SHP77 treated with DMSO at 0.1 percent for 48 hours (cell line): ENCODE measurements at regions not wholly inside any gene's neighbourhood (a gene's known extent, or its start where the extent isn't known, plus 50 kb on each side); places are given as distances from the start of the nearest gene placed in this dataset.
"Not testable (repeated sequence)": the region's sequence is repeated elsewhere in the genome, so short reads cannot be mapped to it uniquely, and the experiment has no call there.

ENCODE experiments used
- DNase-seq: peaks from one replicate; lab custom pipeline; 2025; lab: John Stamatoyannopoulos, UW

GRCh38 chr17:83192161-83192788 lies 112.9 kb downstream of the METRNL start:
- DNase-seq = no peak

GRCh38 chr17:83192789-83193335 lies 113.5 kb downstream of the METRNL start:
- not testable (repeated sequence) for DNase-seq

DNA sequence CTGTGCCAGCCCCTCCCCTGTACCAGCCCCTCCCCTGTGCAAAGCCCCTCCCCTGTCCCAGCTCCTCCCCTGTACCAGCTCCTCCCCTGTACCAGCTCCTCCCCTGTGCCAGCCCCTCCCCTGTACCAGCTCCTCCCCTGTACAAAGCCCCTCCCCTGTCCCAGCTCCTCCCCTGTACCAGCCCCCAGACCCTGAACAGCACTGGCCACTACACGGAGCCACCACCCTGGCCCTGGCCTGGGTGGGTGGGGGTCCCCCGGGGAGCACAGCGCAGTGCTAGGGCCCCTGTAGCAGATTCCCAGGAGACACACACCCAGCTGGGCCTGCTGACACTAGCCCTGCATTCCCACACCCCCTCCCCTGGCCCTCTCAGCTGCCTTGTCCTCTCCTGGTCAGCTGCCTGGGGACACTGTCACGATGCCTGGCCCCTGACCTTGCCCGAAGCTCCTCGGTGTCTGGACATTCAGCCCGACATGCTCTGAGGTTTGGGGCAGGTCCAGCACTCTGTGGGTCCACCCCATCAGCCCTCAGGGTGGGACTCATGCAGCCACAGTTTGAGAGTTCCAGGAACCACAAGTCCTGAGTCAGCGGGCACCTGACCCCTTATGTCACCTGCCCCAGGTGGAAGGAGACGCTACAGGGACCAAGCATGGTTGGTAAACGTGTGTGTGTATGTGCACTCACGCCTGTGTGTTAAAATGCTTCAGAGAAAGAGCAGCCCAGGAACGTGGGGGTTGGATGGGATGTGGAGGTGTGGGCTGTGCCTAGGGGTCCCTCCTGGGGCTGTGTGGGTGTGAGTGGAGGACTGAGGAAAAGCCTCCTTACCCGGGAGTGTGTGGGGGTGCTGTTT lies 114.2 kb downstream of the METRNL start:
- no peak for DNase-seq

GRCh38 chr17:83194186-83194561 lies 114.8 kb downstream of the METRNL start:
- no peak for DNase-seq

DNA sequence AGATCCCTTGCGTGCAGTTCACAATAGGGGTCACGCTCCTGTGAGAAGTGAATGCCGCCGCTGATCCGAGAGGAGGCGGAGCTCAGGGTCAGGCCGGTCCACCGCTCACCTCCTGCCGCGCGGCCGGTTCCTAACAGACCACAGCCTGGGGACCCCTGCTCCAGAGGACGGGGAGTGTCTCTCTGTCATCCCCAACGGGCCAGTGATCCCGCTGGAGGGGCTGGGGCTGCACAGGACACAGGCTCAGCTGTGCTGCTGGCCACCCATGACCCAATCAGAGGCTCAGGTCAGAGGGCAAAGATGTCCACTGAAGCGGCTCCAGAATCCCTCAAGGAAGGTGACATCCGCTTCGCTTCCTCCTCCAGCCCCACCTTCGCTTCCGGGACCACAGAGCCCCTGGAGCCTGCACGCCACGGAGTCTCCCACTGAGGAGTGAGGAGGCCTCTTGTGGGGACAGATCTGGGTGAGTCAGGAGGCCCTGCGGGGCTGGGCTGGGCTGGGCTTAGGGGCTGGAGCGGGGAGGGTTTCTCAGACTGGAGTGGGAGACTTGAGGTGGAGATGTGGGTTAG lies 115.4 kb downstream of the METRNL start:
- DNase-seq = no peak

DNA sequence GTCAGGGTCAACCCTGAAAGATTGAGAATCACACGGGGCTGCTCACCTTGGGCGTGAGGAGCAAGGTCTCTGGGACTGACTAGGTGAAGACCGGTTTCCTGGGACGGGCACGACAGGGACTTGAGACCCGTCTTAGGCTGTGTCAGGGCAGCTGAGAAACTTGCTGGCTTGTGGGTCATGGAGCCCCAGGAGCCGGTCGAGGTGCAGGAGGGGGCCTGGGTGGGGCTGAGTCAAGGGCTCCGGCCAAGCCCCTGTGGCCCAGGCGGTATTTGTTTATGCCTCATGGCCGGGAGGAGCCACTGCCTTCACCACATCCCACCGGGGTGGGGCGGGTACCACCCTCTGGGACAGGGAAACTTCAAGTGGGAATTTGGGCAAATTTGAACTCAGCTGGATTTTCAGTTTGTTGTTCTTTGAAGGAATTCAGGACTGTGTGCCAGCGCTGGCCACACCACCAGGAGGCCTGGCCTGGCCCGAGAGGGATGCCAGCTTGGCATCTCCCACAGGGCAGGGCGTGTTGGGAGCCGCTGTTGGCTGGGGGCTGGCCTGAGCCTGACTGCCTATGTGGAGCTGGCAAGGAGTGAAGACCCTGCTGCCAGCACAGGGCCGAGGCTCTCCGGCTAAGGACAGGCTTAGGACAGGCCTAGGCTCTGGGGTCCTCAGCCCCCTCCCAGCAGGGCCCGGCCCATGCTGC lies 116.1 kb downstream of the METRNL start:
- DNase-seq = no peak

- no peak for DNase-seq
Measured at GRCh38 chr17:83196024-83196365, 116.6 kb downstream of the METRNL start.

GRCh38 chr17:83196366-83196765 lies 117.0 kb downstream of the METRNL start:
- DNase-seq = no peak

DNA sequence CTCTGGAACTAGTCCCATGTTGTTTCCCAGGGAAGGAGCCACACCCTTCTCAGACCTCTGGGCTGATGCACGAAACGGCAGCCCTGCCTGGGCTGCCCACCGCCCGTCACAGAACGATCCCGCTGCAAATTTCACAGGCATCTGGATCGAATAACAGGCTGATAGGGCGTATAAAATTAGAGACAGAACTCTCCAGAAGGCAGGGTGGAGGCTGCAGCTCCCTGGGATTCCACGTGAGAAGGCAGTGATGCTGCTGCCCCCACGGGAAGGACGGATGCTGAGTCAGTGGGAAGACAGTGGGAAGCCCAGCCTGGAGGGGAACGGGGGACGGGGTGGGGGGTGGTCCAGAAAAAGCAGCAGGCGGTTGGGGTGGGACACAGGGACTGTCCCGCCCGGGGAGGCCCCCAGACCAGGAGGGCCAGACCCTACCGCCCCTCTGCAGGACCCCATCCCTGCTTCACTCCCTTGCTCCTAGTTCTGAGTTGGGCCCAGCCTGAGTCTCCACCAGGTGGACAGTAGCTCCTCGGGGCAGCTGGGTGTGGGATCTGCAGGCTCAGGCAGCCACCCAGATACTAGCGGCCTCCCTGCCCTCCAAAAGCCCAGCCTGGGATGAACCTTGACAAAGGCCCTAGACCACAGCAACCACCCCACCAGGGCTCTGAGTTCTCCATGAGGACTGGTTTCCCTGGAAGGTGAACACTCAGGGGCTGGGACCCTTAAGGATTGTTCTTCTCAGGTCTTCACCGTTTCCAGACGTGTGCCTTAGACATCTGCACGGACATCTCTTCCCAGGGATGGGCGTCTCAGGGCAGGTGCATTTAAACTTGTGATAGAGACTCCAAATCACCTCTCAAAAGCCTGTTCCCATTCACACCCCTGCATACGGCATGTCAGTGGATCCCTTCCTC lies 117.8 kb downstream of the METRNL start:
- DNase-seq = no peak

DNA sequence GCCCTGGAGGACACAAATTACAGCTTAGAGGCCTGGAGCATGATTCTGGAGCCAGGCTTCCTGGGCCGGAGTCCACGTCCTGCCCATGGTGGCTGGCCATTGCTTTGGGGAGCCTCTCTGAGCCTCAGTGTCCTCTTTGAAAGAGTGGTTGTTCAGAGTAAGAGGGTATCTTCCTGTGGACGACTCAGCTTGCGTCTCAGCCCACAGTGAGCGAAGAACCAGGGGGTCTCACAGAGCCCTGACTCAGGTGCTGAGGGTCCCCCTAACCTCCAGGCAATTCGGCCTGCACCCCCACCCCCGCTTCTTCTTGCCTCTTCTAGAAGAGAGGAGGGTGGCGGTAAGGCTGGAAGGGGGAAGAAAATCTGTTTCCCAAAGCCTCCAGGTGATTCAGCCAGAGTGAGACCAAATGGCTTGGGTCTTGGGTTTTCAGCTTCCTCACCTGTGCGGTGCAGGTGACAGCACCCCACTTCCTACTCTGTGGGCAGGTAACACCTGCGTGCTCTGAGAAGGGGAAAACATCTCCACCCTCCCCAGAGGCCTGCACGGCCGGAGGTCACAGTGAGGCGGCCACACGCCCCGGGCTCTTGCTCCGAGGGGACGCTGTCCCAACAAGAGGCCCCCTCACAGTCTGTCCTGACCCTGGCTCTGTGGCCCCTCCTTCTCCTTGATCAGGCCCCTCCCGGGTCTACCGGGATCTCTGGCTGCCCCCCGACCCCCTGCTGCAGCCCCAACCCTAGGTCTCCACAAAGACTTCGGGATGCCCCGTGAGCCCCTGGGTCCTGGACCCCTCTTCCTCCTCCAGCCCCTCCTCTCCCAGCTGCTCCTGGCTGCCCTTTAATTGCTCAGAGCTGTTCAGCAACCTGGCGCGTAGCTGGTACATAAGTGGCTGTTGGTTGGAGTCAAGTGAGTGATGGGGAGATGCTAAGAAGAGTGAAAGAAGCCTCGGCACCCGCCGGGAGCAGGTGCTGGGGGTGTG lies 119.2 kb downstream of the METRNL start:
- no peak for DNase-seq

DNA sequence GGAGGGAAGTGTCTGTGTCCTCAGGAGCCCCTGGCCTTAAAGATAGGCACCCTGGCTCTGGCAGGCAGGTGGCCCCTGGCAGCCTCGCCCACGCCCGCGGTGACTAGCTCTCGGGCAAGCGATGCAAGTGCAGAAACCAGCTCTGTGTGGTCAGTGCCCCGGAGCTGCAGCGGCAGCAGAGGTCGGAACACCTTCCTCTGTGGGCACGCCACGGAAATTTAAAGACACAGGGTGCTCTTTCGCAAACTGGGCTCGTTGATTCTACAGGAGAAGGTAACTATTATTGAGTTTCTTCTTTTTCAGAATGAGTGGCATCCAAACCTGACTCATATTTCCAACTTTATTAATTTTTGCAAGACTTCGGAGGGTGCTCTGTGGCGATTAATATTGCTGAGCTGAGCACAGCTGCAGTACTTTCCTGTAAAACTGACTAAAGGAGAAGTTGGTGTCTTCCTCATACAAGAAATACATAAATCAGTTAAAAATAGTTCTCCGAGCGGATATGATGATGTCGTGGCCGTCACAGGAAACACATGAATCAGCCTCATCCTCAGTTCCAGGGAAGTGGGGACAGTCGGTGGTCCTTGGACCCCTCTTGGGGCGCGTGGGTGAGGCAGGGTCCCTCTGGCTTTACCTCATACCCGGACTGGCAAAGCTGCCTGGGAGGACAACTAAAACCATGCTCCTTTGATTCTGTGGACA lies 120.2 kb downstream of the METRNL start:
- no peak for DNase-seq

- no peak for DNase-seq
Measured at GRCh38 chr17:83200231-83200699, 120.9 kb downstream of the METRNL start.

- DNase-seq = no peak
Measured at GRCh38 chr17:83200751-83201150, 121.3 kb downstream of the METRNL start.

GRCh38 chr17:83201206-83202001 lies 122.0 kb downstream of the METRNL start:
- no peak for DNase-seq

DNA sequence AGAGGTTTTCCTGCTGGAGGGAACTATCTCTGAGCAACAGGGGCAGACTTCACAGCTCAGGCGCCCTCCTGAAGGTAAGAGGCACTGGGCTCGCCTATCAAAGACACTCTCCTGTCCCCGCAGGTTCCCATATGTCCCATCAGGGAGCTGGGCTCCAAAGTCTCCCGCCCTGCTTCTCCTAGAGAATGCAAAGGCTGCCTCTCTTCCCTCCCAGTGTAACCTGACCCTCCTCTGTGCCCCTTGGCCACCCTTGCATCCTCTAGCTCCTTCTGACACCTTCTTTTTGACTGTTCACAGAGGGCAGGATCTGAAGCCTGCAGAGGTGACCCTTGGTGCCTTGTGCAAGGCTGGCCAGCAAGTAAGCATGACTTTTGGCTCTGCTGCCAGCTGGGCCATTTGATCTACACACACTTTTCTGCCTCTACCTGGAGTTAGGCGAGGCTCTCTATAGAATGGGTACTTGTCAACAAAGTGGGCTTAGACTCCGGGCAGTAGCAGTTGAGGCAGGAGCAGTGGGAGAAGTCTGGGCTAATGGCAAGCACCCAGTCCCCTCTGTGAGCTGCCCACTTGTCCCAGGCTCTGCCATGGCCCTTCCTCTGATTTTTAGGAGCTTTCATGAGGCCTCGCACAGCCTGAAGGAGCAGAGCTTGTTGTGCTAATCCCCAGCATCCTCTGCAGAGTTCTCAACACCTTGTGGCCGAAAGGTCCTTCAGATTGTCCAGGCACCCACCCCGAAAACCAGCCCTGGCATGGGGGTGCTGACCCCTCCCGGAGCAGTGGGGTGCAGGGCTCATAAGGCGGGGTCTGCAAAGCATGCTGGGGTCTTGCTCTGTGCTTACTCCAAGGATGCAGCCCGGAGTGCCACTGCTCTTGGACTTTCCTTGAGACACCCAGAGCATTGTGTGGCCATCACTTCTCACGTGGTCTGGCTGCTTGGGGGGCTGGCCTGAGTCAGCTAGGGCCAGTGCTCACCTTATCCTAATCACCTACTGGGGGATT lies 122.9 kb downstream of the METRNL start:
- DNase-seq = no peak

DNA sequence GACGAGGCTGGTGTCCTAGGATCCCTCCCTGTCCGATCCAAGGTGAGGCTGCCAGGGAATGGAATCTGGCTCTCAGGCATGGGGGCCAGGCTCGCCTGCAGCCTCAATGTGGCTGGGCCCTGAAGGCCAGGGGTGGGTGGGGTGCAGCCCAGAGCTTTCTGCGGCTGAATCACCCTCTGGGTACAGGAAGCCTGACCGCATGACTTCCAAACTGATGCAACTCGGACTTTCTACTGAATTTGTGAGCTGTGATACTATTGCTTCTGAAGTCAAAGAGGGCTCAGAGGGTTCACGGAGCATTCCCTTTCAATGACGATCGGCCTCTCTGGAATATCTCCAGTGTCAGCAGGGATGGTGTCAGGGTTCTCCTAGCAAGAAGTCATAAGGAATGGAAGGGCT lies 123.7 kb downstream of the METRNL start:
- DNase-seq = no peak

- no peak for DNase-seq
Measured at GRCh38 chr17:83203472-83204221, 124.2 kb downstream of the METRNL start.
